Peyer's patch (tissue), 4 donors: ENCODE measurements at regions not wholly inside any gene's neighbourhood (a gene's known extent, or its start where the extent isn't known, plus 50 kb on each side); places are given as distances from the start of the nearest gene placed in this dataset.

Source experiments
- POLR2A ChIP-seq, 2 donors: fragments of 450-650 bp; IDR thresholded peaks; one replicate each; pipeline ENCODE4 v1.5.1; 2017; ENCODE audit warnings: antibody characterized with exemption in 2 of 2, mild to moderate bottlenecking in 2 of 2, moderate library complexity in 2 of 2
- TF ChIP-seq, protein P1 (sequence below), 6 experiments: fragments of 450-650 bp in 4 of 6; fragments of 200-600 bp in 2 of 6; sonication (generic) in 1 of 6; IDR thresholded peaks; one replicate each; pipeline ENCODE4 v1.5.1; 2017 to 2019; ENCODE audit warnings: antibody characterized with exemption in 6 of 6, mild to moderate bottlenecking in 3 of 6, moderate library complexity in 1 of 6

DNA sequence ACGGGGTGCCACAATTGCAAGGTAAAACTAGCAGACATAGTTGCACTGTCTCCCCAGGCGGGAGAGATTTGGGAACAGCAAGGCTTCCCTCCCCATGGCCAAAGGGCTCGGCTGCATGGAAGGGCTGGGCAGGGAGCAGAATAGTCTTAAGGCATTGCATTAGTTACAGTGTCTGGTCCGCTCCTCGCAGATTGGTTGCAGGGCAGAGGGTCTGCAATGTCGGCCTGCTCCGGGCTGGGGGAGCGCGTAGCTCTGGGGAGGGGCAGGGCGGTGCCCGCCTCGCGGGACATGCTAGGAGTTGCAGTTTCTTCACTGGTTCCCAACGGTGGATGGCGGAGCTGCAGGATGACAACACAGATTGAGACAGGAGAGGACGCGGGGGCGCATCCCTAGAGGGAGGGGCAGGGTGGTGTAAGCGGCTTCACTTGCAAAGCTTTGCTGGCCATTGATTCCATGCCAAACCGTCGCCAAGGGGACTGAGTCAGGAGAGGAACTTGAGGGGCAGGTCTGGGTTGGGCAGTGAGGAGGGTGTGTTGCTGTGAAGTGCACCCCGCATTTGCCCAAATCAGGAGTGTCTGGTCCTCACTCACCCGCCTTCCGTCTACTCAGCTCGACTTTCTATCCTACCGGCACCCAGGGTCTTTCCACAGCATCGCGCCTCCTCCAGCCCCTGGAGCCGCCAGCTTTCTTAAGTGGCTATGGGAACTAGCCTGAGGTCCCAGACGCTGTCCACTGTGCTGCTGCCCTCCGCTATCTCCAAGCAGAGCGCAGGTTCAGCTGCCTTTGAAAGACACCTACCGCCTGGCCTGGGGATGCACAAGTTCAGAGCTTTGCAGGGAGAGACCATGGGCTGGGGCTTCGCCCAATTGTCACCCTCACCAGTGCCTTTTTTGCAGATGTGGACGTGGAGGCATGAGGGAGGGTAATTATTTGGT lies 1748.9 kb downstream of the TP53TG3F start:
- TF ChIP-seq, protein P1, sequence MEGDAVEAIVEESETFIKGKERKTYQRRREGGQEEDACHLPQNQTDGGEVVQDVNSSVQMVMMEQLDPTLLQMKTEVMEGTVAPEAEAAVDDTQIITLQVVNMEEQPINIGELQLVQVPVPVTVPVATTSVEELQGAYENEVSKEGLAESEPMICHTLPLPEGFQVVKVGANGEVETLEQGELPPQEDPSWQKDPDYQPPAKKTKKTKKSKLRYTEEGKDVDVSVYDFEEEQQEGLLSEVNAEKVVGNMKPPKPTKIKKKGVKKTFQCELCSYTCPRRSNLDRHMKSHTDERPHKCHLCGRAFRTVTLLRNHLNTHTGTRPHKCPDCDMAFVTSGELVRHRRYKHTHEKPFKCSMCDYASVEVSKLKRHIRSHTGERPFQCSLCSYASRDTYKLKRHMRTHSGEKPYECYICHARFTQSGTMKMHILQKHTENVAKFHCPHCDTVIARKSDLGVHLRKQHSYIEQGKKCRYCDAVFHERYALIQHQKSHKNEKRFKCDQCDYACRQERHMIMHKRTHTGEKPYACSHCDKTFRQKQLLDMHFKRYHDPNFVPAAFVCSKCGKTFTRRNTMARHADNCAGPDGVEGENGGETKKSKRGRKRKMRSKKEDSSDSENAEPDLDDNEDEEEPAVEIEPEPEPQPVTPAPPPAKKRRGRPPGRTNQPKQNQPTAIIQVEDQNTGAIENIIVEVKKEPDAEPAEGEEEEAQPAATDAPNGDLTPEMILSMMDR (IDR thresholded peaks at IDR 0.05) = no peak
- TF ChIP-seq POLR2A (IDR thresholded peaks at IDR 0.05) = no peak
